HT-29 (cell line): ENCODE measurements at regions not wholly inside any gene's neighbourhood (a gene's known extent, or its start where the extent isn't known, plus 50 kb on each side); places are given as distances from the start of the nearest gene placed in this dataset.
A peak's percentile ranks its signal among the peaks of the same experiment; 100 is the strongest.

Experiments used
- DNase-seq: peaks from one replicate; pipeline ENCODE4 v3.0.0-alpha.2; 2015; ENCODE audit warnings: low spot score

DNA sequence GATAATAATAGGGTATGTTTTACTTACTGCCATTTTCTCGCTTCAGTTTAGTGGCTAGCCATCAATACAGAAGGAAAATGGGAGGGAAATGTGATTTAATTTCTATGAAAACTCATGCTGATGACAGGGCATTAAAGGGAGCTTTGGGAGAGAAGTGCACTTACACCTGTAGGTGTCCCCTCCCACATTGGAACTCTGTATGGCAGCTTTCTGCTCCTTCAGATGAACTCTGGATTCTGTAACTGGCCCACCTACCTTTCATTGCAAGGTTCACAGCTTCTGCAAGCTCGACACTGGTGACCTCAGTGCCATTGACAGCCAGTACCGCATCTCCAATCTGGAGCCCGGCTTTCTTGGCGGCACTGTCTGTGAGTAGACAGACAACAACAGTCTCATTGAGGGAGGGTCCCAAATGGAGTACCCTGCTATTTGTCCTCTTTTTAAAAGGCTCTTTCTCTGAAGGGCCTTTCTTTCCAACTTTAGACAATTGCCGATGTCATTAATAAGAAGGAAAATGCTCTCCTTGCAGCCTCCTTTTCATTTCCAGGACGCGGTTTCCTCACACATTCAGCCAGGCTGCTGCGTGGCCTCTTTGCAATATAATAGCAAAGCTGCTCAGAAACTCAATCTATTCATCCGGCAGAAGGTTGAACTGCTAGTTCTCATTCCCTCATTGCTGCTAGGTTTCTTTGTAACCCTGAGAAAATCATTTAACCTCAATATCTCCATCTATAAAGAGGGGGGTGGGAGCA, 63.6 kb downstream of the NUDT12 start:
- DNase-seq: no peak

DNA sequence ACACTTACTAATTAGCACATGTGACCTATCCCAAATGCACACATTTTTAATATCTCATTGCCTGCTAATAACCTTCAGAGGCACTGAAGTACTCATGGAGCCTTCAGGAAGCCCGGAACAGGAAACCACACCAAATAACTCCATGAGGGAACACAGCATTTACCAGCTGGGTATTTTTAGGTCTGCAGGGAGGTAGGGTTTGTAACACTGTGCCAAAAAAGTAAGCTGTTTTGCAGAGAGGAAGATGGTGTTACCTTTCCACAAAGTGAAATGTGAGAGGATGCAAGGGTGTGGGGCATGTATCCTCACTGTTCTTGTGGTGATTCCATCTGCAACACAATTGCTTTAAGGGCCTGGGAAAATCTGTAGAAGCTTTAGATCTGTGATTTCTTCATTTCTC, 64.4 kb downstream of the NUDT12 start:
- DNase-seq: no peak

DNA sequence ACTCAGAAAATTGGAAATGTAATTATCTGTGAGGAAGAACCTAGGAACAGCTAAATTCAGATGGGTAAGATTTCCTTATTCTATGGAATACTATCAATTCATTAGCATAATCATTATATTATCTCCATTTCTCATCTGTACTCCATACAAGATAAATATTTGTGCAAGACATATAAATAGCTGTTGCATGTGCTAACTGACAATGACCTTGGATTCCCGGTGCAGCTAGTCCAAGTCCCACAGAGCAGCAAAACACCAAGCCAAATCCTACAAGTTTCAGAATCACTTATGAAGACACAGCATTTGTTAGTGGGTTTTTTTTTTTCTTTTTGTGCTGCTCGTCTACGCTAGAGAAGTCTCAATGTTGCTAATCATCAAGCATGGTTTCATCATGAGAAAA, 64.8 kb downstream of the NUDT12 start:
- DNase-seq: no peak

DNA sequence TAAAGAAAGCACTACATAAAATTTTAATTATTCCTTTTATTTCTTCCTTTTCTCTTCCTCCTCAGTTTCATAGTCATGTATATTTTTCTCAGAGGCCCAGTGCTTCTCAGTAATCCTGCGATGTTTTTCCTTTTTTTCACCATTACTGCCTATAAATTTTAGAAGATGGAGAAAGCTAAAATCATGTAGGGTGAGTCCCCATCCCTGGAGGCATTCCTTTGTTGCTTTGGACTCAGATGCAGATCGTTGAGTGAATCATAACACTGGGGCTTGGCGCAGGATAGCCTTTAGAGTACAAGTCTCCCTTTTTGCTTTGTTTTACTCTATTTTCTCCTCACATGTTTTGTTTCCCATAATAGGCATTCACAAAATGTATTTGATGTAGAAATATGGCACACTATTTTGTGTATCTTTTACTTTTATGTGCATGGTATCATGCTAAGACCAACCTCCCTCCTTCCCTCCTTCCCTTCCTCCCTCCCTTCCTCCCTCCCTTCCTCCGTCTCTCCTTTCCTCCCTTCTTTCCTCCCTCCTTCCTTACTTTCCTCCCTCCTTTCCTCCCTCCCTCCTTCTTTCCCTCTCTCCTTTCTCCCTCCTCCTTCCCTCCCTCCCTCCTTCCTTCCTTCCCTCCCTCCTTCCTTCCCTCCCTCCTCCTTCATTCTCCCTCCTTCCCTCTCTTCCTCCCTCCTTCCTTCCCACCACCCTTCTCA, 72.4 kb downstream of the NUDT12 start:
- DNase-seq: no peak

DNA sequence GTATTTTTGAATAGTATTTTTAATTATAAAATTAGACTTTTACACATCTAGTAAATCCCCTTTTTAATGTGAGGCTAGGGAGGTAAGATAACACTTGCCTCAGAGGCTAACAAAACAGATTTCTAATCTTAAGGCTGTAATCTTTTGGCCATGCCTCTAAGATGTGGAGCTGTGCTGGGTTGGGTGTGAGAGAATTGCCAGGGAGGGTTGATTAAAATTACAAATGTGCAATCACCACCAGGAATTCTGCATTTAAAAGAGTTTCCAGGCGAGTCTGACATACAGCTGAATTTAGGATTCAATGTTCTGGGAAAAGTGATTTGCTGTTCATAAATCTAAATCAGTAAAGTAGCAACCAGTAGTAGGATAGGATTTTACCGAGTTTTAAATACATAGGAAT, 73.3 kb downstream of the NUDT12 start:
- no peak for DNase-seq

DNA sequence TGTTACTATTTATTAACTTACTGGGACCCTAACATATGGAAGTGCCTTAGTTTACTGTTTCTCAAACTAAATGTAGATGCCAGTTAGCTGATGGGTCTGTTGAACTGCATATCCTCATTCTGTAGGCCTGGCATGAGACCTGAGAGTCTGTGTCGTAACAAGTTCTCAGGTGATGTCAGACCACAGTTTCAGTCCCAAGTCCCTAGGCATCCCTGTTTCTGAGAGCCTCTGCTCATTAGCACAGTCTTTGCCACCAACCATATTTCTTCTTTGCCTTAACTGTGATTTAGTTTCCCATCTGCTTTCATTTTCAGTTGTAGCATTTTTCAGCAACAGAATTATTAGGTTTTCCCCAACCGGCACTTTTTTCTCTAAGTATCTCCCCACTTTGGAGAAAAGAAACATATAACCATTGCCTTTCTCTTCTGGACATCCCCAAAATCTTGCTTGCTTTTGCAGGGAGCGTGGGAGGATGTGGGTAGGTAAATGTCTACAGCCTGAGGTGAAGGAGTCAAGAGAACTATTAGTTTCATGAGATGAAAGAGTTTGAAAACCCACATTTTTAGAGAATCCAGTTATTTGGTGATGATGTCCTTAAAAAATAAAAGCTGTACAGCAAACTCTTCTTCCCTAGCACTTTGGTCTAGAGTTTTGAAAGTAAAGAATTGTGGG, 74.6 kb downstream of the NUDT12 start:
- DNase-seq: no peak

DNA sequence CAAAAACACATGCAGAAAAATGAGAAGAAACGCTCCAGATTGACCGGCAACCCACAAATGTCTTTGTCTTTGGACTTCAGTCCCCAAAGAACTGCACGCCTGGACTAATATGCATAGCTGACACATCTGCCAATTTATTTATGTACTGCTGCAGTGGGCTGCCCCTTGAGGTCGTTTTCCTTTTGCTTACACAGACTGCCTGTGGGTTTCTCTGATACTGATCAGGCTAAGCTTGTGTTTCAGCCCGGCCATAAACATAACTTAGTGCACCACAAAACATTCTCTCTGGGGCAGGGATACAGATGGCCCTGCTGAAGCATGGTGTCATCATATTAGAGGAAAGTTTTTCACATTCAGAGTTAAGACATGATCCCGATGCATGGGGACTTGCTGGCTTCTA, 75.4 kb downstream of the NUDT12 start:
- no peak for DNase-seq

DNA sequence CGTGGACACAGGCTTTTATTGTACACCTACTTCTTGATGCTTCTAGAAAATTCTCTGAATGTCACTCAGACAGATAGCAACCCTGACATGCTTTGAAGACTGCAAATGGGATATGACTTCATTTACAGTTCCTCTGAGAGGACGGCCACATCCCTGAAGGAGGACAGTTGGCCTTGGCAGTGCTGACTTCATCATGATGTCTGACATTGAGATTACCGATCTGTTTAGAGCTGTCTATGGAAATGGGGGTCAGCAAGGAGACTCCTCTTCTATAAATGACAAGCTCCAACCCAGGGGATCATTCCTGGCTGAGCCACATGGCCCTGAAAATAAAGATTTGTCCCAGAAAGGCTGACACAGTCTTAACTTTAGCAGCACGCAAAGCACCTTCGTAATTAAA, 75.8 kb downstream of the NUDT12 start:
- no peak for DNase-seq

DNA sequence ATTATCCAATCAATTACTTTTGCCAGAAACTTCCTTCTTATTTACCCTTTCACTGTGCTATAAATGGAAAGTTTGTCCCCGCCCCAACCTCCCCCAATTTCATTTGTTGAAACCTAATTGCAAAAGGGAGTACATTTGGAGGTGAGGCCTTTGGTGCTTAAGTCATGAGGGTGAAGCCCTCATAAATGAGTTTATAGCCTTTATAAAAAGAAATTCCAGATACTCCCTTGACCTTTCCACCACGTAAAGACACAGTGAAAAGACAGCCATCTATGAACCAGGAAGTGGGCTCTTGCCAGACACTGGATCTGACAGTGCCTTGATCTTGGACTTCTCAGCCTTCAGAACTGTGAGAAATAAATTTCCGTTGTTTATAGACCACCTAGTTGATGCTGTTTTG, 82.3 kb downstream of the NUDT12 start:
- DNase-seq: peak; percentile 52

DNA sequence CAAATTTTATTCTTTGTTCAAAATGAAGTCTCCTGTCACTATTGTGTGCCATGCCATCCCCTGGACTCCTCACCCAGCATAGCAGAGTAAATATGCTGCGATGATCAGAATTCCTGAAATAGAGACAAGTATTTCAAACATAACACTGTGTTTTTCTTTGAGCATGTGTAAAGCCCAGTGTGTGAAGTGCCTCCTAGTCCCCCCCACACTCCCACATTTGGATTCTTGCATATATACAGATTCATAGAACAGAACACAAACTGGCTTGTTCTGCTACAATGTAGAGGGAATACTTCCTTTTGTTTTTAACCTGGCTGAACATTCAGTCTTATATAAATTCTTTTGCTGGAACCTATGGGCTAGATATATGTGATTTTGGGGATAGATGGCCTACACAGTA, 84.9 kb downstream of the NUDT12 start:
- no peak for DNase-seq

DNA sequence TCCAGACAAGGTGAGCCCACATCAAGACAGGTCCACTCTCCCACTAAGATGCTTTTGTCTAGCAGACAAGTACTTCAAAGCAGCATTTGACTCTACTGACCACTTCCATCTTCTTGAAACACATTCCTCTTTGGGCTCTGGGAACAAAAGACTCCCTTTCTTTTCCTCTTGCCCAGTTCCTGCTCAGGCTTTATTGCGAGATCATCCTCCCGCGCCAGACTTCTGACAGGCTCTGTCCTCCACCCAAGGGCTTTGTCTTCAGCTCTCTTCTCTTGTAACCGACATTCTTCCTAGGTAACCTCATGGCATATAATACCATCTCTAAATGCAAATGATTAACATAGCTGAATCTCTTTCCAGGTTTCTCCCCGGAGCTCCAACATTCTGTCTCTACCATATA, 85.8 kb downstream of the NUDT12 start:
- no peak for DNase-seq

DNA sequence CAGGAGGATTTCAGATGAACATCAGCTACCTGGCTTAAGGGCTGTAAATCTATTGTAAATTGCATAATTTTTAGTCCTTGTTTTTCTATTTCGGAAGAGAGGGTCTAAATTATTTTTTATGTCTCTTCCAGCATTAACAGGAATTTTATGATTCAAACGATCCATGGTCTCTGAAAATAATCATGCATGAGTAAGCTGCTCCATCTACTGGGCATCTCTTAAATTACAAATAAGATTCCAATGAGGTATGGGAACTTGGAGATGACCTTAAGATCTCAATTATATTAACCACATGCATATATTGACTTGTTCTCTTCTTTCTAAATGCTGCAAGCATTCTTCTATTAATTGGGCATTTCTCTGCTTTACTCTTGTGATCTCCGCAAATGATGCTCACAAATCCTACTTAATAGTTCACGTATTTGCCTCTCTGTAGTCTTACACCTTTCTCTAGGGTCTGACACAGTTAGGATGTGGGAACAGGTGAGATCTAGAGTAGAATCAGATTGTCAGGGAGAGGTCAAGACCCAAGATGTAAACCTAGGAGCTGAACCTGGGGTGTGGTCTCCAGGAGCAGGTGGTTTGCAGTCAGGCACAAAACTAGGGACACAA, 86.9 kb downstream of the NUDT12 start:
- DNase-seq: peak; percentile 71

DNA sequence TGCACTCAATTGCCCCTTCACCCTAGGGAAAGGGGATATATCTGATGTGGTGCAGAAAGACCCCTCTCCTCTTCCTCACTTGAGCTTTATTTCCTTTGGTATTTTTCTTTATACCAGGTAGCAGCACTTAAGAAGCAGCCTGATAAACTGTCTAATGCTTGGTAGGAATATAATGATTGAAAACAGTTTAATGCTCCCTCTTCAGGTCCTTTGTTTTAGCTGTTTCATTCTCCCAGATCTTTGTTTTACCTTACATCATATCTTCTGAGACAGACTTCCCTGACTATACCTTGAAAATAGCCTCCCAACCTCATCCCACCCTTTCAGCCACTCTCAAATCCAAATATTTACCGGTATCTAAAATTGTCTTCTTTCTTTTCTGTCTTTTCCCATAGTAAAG, 87.9 kb downstream of the NUDT12 start:
- DNase-seq: no peak

DNA sequence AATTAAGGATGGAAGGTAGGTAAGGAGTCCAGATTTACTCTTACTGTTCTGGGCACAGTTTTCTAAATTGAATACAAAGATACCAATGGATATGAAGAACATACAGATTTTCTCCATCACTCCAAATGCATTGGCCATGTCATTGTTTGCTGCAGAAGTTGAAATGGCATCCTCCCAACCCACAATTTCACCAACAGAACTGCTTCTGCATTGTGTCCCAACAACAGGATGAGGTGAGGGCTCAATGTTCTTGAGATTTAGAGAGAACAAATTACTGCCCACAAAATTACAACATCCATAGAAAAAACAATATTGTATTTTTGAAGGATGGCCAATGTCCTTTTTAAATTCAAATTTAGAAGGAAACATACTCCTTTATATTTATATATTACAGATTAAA, 88.9 kb downstream of the NUDT12 start:
- no peak for DNase-seq

DNA sequence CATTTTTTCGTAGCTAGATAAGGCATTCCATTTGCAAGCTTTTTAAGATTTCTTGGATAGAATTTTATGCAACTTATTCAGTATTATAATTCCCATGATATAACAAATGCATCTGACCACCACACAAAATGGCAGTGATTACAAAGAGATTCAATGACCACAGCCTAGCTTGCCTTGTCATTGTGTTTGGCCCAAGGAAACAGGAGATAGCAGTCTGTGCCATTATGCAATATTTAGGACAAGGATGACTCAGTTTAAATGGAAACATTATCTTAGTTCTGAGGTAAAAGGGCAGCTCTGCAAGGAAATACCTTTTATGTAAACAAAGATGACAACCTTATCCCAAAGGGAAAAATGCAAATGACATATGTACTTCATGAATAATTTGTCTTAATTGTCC, 89.8 kb downstream of the NUDT12 start:
- no peak for DNase-seq

DNA sequence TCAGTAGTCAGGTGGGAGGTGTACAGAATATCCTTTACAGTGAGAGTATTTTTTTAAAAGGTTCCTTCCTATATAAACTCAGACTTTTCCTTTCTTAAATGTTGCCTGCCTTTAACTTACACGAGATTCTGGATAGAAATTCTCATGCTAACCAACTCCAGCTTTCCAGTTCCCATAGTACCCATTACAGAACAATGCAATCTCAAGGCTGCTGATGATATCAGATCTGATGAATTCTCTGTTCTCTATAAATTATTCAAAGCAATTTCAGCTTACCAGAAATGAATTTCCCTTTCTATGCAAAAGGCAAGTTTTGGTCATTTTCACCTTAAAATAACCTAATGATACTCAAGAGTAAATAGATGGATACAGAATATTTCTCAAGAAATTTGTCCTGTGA, 90.3 kb downstream of the NUDT12 start:
- DNase-seq: no peak

DNA sequence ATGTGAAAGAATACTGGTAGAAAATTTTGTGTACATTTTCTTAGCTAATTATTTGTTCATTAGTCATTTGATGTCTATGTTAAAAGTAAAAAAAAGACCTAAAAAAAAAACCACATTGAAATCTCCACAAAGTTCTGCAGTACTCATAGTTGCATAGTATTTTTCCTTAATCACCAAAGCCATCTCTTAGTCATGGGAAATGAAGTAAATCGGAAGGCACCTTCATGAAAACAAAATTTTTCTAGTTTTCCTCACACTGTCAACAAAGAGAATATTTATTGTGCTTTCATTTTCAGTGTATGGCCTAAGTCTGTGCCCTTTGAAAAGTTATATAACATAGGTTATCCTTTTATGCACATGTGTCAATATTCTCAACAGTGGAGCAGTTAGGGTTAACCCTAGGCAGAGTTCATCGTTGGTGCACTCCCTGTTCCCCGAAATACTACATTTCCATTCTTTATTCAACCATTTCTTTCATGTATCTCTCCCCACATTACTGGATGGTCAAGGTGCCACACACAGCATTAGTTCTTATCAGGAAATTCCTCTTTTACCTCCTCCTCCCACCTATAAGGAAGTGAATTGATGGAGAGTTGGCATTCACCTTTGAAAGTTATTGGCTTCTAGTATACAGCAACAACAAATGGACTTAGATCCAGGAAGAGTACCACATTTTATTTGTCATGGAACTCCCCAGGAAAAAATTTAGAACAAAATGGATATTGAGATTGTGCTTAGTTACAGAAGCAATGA, 93.1 kb downstream of the NUDT12 start:
- DNase-seq: peak; percentile 39

DNA sequence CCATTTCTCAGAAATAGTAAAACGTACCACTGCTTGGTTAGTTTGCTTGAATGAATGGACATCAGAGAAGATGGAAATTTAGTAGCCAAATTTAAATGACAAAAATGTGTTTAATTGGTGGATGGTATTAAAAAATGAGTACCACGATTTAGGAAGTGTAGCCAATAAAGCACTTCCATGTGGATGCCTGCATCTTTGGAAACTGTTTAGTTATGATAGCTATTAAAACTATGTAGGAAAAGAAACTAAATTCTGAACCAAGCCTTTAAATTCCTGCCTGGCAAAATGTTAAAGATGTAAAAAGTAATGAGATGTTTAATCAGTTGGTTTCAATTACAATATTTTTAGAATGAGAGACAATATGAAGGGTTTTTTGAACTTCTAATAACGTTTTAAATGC, 94.8 kb downstream of the NUDT12 start:
- DNase-seq: no peak

DNA sequence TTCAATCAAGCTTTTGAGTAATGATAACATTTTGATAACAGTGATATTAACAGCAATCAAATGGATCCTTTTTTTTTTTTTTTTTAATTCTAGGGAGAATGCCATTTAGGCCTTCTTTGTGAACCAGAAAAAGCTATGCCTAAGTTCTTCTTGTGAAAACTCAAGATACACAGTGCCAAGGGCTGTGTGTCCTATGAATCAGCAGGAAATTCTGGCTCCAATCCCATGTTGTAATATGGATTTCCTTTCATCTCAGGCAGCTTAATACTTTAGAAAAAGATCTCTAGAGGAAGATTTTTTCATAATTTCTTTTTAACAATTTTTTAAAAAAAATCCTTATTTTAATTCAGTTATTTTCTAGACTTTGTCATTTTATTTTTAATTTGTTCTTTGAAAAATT, 96.1 kb downstream of the NUDT12 start:
- no peak for DNase-seq

DNA sequence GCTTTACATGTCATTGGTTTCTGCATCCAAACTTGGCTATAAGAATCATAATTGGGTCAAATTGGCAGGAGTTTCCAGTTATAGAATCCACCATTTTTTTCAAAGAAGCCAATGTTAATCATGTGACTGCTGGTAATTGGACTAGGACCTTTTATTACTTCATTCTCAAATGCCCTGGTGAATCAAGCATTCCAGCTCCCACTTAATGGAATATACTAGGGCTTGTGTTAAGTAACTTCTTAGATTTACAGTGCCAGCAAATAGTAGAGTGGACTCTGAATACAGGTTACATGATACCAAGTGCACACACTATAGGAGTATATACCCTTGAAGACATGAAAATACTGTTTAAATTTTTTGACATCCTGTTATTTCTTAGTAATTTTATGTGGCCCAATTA, 96.7 kb downstream of the NUDT12 start:
- no peak for DNase-seq

DNA sequence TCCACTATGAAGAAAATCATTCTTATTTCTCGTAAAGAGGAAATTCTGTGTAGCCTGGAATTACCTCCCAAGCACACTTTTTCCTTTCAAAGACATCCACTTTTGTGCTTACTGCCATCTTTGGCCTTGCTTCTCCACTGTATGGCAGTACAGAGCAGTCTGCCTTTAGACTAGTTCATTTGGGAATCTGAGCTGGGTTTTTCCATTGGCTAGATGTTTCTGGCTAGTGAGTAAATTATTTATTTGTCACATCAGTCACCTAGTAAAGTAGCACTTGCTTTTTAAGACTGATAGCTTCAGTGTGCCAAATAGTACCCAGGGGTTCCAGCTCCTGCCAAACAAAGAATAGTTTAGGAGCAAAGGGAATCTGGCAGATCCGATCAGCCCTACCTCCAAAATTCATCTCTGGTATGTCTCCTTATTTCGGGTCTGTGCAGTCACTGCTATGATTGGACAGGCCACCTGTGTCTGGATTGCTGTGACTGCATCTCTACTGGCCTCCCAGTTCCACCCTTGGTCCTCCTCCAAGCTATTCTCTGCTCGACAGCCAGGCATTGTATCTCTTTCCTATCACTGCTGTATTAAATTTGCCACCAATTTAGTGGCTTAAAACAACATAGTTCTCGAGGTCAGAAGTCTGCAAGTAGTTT, 97.6 kb downstream of the NUDT12 start:
- DNase-seq: no peak
